Nephron progenitor cell (in vitro differentiated cells): ENCODE measurements at regions not wholly inside any gene's neighbourhood (a gene's known extent, or its start where the extent isn't known, plus 50 kb on each side); places are given as distances from the start of the nearest gene placed in this dataset.
A peak's percentile ranks its signal among the peaks of the same experiment; 100 is the strongest.
"Not testable (repeated sequence)": the region's sequence is repeated elsewhere in the genome, so short reads cannot be mapped to it uniquely, and the experiment has no call there.

ENCODE experiments used
- DNase-seq: peaks from one replicate; pipeline ENCODE4 v3.0.0; 2021
- H3K27ac Mint-ChIP-seq: 2 replicates; pipeline ENCODE4 v1.8.0; 2021; ENCODE audit warnings: mild to moderate bottlenecking, moderate library complexity, mixed read lengths
- H3K27me3 Mint-ChIP-seq: 2 replicates; pipeline ENCODE4 v1.8.0; 2021; ENCODE audit warnings: mild to moderate bottlenecking, low read depth, mixed read lengths; ENCODE audit not compliant: poor library complexity
- H3K36me3 Mint-ChIP-seq: 2 replicates; pipeline ENCODE4 v1.8.0; 2021; ENCODE audit warnings: low read depth, mixed read lengths
- H3K4me1 Mint-ChIP-seq: 2 replicates; pipeline ENCODE4 v1.8.0; 2021; ENCODE audit warnings: mixed read lengths
- H3K4me3 Mint-ChIP-seq: 2 replicates; pipeline ENCODE4 v1.8.0; 2021; ENCODE audit warnings: mild to moderate bottlenecking, moderate library complexity, mixed read lengths
- H3K9me3 Mint-ChIP-seq: 2 replicates; pipeline ENCODE4 v1.8.0; 2021; ENCODE audit warnings: mild to moderate bottlenecking, moderate library complexity, mixed read lengths
- CTCF ChIP-seq: fragments of 200-600 bp; sonication (generic); IDR thresholded peaks from 2 replicates; pipeline ENCODE4 v1.5.0; 2021; ENCODE audit warnings: antibody characterized with exemption

- H3K27ac Mint-ChIP-seq, H3K36me3 Mint-ChIP-seq, H3K27me3 Mint-ChIP-seq, DNase-seq, H3K4me3 Mint-ChIP-seq, H3K4me1 Mint-ChIP-seq: not testable (repeated sequence)
- H3K9me3 Mint-ChIP-seq: peaks cover 23% of the 10 kb centered on the region
Observed at GRCh38 chr4:190118519-190118918, 54.2 kb downstream of the DBET start.

- not testable (repeated sequence) for H3K4me3 Mint-ChIP-seq, H3K36me3 Mint-ChIP-seq
Observed at GRCh38 chr4:190119474-190119873, 54.1 kb upstream of the DUX4 start.

GRCh38 chr4:190120111-190120514 lies 53.5 kb upstream of the DUX4 start:
- not testable (repeated sequence) for H3K27ac Mint-ChIP-seq, H3K4me1 Mint-ChIP-seq, DNase-seq, H3K4me3 Mint-ChIP-seq, H3K36me3 Mint-ChIP-seq, H3K27me3 Mint-ChIP-seq
- H3K9me3 Mint-ChIP-seq: peaks cover 16% of the 10 kb centered on the region

More at GRCh38 chr4:190119474-190119873, 54.1 kb upstream of the DUX4 start:
- not testable (repeated sequence) for H3K27ac Mint-ChIP-seq, H3K4me1 Mint-ChIP-seq, DNase-seq, H3K27me3 Mint-ChIP-seq
- peaks cover 20% of the 10 kb centered on the region for H3K9me3 Mint-ChIP-seq

GRCh38 chr4:190120537-190121001 lies 53.0 kb upstream of the DUX4 start:
- H3K27me3 Mint-ChIP-seq, H3K27ac Mint-ChIP-seq, DNase-seq: not testable (repeated sequence)

GRCh38 chr4:190121076-190121671 lies 52.4 kb upstream of the DUX4 start:
- not testable (repeated sequence) for H3K27ac Mint-ChIP-seq, H3K4me1 Mint-ChIP-seq, H3K27me3 Mint-ChIP-seq, H3K36me3 Mint-ChIP-seq, H3K4me3 Mint-ChIP-seq, DNase-seq
- peaks cover 12% of the 10 kb centered on the region for H3K9me3 Mint-ChIP-seq

More at GRCh38 chr4:190120537-190121001, 53.0 kb upstream of the DUX4 start:
- peaks cover 12% of the 10 kb centered on the region for H3K9me3 Mint-ChIP-seq
- H3K4me3 Mint-ChIP-seq, H3K36me3 Mint-ChIP-seq, H3K4me1 Mint-ChIP-seq: not testable (repeated sequence)
- peak; percentile 27 for TF ChIP-seq CTCF

DNA sequence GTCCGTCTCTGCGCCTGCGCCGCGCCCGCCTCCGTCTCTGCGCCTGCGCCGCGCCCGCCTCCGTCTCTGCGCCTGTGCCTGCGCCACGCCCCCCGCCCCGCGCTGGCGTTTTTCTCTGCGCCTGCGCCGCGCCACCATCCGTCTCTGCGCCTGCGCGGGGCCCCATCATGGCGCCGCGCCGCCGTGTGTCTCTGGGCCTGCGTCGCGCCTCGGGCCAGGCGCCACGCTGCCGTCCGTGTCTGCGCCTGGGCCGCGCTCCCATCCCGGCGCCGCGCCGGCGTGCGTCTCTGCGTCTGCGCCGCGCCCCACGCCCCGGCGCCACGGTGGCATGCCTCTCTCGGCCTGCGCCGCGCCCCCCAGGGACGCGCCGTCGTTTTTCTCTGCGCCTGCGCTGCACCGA lies 51.8 kb upstream of the DUX4 start:
- Mint-ChIP-seq H3K9me3 (peaks cover 12% of the 10 kb centered on the region), H3K27ac (no peak overlapping the region), H3K36me3 (no peaks in the 10 kb centered on the region), H3K4me3 (no peak overlapping the region), H3K27me3 (no peaks in the 10 kb centered on the region), H3K4me1 (no peaks in the 10 kb centered on the region)
- no peak for DNase-seq
- TF ChIP-seq CTCF: no peak

GRCh38 chr4:190122161-190123142 lies 51.1 kb upstream of the DUX4 start:
- H3K9me3 Mint-ChIP-seq: peaks cover 12% of the 10 kb centered on the region
- not testable (repeated sequence) for H3K4me3 Mint-ChIP-seq, DNase-seq, H3K36me3 Mint-ChIP-seq, H3K4me1 Mint-ChIP-seq, H3K27me3 Mint-ChIP-seq, H3K27ac Mint-ChIP-seq
